GM23338 (cell line): ENCODE measurements at regions not wholly inside any gene's neighbourhood (a gene's known extent, or its start where the extent isn't known, plus 50 kb on each side); places are given as distances from the start of the nearest gene placed in this dataset.

Experiments
- CREB1 ChIP-seq: fragments of 250-450 bp; sonication (Bioruptor Pico); IDR thresholded peaks from 2 replicates; pipeline ENCODE4 v1.5.0; 2020; ENCODE audit warnings: low read depth, mild to moderate bottlenecking, moderate library complexity
- CTCF ChIP-seq, 2 experiments: fragments of 200-600 bp in 1 of 2; sonication (generic) in 1 of 2; conservative IDR thresholded peaks; 2 replicates each; pipeline versions ENCODE4 v1.5.1 to v1.6.1; 2016 to 2017; ENCODE audit warnings: antibody characterized with exemption in 2 of 2, low read depth in 2 of 2, mild to moderate bottlenecking in 2 of 2, moderate library complexity in 1 of 2
- JUNB ChIP-seq: IDR thresholded peaks from one replicate; pipeline ENCODE4 v1.6.1; 2016; ENCODE audit warnings: antibody characterized with exemption; ENCODE audit not compliant: unreplicated experiment
- POLR2AphosphoS5 ChIP-seq: IDR thresholded peaks from 2 replicates; pipeline ENCODE4 v1.6.1; 2016; ENCODE audit warnings: antibody characterized with exemption, low read depth
- ZNF331 ChIP-seq: fragments of 250-450 bp; sonication (Bioruptor Pico); IDR thresholded peaks from 2 replicates; pipeline ENCODE4 v1.5.0; 2020; ENCODE audit warnings: low read depth, mild to moderate bottlenecking, moderate library complexity

- no peak for TF ChIP-seq CTCF (conservative IDR thresholded peaks at IDR 0.05; ENCODE audit: low read depth in 2 of 2)
- TF ChIP-seq JUNB: no peak
- TF ChIP-seq POLR2AphosphoS5: no peak
- TF ChIP-seq ZNF331 (CRISPR knock-in tag): no peak
- no peak for TF ChIP-seq CREB1 (CRISPR knock-in tag)
Measured at GRCh38 chr13:26495750-26496149, 61.7 kb upstream of the WASF3 start.
